ENCODE measurements at regions not wholly inside any gene's neighbourhood (a gene's known extent, or its start where the extent isn't known, plus 50 kb on each side); places are given as distances from the start of the nearest gene placed in this dataset.

- DNase-seq (ENCODE audit: low read depth): no peak
Measured at GRCh38 chr2:67974559-67975430, 88.0 kb downstream of the C1D start.

GRCh38 chr2:67977464-67977863 is 85.3 kb downstream of the C1D start:
- no peak for DNase-seq (ENCODE audit: low read depth)

DNA sequence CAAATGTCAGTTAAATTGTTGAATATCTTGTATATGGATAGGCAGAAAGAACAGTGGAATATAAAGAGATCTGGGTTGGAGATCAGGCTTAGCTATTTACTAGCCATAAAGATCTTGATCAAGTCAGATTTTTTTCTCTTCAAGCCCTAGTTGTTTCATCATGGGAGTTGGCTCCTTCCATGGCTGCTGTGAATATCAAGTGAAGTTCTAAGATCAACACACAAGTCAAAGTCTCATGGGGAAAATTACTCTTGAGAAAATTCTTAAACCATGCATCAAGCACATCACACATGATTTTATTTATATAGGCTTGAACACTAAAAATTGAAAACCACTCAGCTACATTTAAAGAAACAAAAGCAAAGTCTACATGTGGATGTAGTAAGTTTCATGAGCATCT is 79.8 kb downstream of the C1D start:
- DNase-seq (ENCODE audit: low read depth): no peak

- DNase-seq (ENCODE audit: low read depth): no peak
Measured at GRCh38 chr2:67984600-67984999, 78.2 kb downstream of the C1D start.

- DNase-seq (ENCODE audit: low read depth): no peak
Measured at GRCh38 chr2:67985586-67985985, 77.2 kb downstream of the C1D start.

DNA sequence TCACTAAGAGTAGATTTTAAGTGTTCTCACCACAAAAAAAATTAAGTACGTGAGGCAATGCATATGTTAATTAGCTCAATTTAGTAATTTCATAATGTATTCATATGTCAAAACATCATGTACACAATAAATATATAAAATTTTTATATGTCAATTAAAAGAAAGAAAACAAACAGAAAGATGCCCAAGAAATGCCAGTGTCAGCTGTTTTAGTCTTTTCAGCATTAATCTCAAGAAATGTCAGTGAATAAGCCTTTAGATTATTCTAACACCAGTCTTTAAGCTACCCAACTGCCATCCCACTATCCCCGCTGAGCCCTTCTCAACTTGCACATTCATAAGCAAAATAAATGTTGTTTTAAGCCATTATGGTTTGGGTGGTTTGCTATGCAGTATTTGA is 76.5 kb downstream of the C1D start:
- DNase-seq (ENCODE audit: low read depth): no peak
